Activated CD8-positive, alpha-beta memory T cell treated with anti-CD3 and anti-CD28 coated beads, Interleukin-2, amount 50 U/mL, for 4 hours (primary cell): ENCODE measurements at regions not wholly inside any gene's neighbourhood (a gene's known extent, or its start where the extent isn't known, plus 50 kb on each side); places are given as distances from the start of the nearest gene placed in this dataset.

Source experiments
- DNase-seq: peaks from one replicate; pipeline ENCODE4 v3.0.0-alpha.2; 2020

DNA sequence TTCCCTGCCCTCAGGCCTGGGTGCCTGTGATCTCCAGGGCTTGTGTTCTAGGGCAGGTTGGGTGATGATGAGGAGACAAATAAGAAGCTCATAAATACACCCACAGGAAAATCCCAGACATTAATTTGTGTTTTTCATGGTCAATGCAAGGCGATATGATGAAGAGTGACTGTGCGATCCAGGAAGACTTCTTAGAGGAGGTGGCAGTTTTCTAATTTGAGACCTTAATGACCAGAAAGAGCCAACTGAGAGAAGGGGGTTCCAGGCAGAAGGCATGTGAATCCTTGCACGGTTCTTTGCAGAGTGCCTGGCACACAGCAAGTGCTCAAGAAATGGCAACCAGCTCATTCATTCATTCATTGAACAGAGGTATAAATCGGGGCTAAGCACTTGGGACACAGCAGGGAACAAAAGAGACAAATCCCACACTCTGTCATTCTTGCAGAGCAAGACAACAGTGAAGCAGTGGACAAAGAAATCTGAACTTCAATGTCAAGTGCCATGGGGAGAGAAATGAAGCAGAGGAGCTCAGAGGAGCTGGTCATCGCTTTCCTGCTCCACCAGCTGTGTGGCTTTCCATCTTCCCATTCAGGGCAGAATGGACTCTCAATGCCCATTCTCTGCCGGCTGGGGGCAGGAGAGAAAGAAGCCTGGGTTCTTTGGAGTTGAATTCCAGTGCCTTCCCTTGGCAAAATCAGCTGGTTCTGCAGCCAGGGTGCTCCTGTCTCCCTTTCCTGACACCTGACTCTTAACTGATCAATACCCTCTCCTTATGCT, 128.3 kb downstream of the AACS start:
- no peak for DNase-seq

DNA sequence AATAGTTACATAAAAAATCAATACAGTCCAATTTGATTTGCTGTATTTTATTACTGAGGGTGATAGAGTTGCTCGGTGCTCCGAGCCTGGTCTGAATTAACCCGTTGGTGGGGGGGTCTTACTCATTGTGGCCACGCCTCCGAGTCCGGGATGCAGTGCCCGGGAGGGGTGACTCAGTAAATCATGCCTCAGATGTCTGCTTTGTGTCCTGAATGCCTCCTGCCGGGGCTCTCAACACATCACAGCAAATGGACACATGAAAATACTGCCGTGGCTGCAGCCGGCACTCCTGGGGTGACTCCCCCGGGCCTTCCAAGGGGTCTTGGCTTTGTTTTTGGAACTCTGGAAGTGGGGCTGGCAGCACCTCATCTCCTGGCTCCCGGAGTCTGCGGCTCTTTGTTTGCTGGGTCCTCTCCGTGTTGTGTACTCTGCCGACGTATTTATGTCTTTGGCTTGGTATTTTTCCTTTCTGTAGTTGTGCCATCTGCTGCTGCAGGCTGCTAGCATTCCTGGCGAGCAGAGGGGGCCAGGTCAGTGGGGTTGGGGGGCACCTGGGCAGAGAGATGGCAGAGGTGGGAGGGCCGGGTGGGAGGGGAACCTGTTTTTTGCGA, 129.0 kb downstream of the AACS start:
- DNase-seq, result no peak

DNA sequence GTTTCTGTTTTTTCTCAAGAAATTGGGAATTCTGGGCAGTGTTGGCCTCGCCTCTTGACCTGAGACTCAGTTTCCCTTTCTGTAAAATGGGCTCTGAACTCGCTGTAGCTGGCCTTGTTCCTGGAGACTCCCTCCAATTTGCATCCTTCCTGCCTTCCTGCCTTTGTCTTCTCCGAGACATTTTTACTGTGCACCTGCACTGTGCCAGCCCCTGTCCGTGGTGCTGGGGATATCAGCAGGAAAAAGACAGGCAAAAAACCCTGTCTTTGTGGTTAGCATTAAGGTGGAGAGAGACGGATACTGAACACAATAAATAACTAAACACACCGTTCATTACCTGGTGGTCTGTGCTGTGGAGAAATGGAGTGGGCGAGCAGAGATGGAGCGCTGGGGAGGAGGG, 129.8 kb downstream of the AACS start:
- no peak for DNase-seq

DNA sequence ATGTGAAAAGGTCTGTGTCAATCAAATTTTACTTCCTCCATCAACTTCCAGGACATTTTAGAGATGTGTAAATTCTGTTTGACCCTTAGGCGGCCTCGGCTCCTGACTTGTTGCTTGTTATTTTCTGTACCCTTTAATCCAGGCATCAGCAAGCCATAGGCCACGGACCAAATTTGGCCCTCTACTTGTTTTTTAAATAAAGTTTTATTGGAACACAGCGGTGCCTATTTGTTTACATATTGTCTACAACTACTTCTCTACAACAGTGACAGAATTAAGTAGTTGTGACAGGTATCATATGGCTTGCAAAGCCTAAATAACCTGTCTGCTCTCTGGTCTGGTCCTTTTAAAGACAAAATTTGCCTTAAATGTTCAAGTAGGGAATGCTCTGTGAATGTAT, 132.1 kb downstream of the AACS start:
- no peak for DNase-seq

DNA sequence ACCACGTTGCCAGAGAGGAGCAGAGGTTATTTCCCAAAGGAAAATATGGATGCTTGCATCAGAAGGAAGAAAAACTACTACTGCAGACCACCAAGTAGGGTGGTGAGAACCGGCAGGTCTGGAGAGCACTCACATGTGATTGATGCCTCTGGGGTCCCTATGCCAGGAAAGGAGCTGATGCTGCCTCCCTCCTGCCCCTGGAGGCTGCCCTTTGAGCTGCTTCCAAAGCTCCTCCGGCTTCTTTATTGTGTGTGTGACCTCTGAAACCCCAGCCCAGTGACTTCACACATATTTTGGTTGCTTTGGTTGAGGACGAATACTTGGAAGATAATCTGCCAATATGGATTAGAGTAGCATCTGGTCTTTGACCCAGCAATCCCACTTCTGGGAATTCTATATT, 133.4 kb downstream of the AACS start:
- no peak for DNase-seq

DNA sequence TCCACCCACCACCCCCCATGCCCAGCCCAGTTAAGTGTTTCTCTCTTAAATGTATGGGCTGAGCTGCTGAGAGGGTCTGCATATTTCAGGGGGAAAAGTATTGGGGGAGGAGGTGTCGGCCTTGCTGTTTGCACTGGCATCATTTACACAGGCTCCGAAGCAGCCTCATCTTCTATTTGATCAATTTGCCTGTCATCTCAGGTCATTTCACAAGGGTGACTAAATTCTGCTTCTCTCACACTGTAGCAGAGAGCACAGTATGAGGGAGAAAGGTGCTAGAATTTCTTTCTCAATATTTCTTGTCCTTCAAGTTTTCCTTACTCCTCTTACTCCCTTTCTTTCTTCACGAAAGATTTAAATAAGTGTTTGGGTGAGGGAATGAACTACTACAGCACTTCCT, 135.9 kb downstream of the AACS start:
- DNase-seq, result no peak

DNA sequence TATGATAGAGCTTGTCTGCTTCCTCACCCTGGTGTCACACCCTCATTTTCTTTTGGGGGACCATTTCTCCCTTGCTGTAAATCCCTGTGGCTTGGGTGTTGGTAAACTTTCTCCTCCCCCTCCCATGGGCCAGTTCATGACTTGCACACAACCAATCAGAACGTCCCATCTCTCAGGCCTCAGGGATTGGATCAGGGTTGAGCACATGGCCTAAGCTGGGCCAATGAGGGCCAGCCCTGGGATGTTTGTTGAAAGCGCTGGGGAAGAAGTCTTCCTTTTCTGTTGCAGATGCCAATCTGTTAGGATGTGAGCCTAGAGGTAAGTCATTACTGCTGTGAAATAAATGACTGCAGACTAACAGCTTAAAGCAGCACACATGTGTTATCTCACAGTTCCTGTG, 136.7 kb downstream of the AACS start:
- no peak for DNase-seq

DNA sequence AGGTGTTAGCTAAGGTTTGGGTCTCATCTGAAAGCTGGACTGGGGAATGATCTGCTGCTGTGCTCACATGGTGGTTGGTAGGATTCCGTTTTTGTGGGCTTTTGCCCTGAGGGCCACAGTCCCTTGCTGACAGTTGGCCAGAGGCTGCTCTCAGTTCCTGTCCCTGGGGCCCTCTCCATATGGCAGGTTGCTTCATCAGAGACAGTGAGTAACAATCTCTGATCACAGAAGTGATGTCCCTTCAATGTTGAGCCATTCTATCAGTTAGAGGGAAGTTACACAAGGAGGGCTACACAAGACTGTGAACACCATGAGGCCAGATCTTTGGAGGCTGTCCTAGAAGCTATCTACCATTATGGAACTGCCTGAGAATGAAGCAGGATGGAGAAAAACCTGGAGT, 137.2 kb downstream of the AACS start:
- DNase-seq, result no peak

DNA sequence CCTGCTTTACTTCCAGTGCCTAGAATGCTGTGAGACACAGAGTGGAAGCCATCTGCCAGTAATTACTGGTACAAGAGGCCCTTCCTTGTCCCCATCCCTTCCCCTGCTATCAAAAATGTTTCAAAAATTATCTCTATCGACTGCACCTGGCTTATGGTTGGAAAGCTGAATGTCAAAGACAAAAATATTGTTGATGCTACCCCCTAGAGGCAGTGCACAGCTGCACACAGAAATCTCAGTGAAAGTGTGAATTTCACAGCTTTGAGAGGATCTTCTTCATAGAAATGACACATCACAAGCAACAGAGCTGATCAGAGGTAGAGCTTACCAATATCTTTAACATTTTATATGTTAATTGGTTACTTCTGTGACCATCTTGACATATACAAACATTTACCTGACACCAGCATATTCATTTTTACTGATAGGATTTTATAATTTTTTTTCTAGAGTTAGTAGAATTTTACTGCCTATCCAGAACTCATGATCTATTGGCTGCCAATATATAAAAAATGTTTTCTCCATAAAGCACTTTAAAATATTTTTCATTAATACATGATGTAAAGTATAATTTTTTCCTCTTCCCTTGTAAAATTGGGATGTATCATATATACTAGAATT, 138.0 kb downstream of the AACS start:
- no peak for DNase-seq

DNA sequence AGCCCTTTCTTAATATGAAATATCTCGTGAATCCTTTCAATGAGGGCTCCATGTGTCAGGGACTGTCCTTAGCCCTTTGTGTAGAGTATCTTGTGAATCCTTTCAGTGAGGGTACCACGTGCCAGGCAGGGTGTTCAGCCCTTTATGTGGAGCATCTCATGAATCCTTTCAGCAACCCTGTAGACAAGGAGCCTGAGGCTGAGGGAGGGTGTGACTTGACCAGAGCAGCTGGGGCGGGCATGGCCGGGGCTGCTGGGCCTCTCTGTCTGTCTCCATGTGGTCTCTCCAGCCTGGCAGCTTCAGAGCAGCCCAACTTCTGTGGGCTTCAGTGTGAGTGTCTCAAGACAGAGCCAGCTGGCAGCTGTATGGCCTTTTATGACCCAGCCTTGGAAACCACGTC, 140.2 kb downstream of the AACS start:
- DNase-seq, result no peak

DNA sequence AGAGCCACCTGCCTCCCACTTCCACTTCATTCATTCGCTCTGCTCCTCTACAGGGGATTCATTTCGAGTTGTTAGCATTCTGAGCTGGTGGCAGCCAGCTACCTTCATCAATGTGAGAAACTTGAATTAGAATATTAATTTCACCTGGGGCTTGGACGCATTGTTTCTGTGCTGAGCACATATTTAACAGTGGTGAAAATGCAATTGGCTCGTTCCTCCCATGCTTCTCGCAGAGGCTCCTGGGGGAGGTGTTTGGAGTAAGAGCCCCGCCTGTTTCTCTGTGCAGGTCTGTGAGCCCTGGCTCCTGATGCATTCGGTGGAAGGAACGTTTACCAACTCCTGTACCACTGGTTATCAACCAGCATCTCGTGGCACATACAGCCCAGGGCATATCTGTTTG, 141.5 kb downstream of the AACS start:
- DNase-seq, result no peak

DNA sequence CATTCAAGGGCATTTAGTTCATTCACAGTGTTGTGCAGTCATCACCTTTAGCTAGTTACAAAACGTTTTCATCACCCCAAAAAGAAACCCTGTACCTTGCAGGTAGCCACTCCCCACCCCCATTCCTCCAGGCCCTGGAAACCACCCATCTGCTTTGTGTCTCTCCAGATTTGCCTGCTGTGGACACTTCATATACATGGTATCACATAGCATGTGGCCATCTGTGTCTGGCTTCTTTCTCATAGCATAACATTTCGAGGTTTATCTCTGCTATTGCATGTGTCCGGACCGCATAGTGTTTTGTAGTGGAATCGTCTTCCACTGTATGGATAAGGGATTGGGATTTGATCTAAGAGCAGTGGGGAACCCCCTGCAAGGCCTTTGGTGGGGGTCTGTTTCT, 143.1 kb downstream of the AACS start:
- DNase-seq, result no peak

DNA sequence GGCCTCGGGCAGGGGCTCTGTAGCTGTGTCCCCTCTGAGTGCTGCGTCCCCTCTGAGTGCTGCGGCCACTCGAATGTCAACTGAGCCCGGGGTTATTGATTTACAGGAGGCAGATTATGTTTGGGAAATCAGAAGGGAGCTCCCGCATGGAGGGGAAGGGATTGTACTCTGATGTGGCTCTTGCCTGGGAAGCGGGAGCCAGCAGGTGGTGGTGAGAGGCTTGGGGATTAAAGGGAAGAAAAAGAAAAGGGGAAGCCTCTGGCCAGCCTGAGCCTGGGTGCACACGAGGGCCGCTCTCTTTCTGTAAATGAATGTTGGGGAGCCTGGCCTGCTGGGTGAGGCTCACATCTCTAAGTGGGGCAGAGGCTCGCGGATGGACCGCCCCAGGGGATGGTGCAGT, 143.7 kb downstream of the AACS start:
- no peak for DNase-seq

DNA sequence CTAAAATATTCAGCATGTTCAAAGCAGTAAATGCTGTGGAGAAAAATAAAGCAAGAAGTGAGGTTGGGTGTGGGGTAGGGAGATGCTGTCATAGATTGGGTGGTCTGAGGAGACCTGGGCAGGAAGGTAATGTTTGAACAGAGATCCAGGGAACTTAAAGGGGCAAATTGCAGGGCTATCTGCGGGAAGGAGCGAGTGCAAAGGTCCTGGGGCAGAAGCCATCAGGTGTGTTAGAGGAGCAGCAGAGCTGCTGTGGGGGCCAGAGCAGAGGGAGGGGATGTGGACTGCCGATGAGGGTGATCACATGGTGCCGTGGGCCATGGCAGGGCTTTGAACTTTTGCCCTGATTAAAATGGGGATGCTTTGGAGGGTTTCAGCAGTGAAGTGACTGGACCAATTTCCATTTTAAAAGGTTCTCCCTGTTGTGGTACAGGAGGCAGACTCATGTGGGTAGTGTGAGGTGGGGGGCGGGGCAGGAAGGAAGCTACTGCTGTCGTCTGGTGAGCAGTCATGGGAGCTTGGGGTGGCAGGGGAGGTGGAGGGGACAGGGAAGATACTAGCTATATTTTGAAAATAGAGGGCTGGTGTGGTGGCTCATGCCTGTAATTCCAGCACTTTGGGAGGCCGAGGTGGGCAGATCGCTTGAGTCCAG, 145.0 kb downstream of the AACS start:
- DNase-seq, result no peak

DNA sequence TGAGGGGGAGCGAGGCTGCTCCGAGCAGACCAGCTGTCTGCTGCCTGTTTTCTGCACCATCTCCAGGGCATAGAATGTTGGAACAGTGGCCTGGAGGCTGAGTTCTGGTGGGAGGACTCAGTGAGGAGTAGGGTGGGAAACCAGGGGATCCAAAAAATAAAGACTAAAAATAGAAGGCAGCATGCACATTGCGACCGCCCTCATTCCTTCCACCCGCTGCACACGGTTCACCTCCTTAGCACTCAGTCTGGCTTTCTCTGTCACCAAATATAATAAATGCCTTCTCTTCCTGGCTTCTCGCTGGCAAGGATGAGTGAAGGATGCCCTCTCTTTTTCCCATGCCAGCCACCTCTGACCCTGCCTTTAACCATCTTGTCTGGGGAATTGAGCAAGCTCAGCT, 146.2 kb downstream of the AACS start:
- no peak for DNase-seq

DNA sequence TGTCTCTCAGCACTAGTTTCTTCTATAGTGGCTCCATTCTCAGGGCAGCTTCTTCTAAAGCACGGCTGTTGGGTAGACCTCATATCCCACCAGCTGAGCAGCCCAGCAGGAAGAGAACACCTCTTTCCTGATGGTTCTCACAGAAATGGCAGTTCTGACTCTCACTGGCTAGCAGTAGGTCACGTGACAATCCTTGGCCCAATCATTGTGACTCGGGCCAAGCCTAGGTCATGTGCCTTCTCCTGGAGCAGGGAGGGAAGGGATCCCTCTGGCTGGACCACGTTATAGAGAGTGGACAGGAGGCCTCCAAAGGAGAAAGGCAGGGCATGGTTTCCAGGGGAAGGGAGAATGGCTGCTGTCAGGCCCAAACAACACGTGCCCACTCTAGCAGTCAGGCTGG, 149.1 kb downstream of the AACS start:
- no peak for DNase-seq

DNA sequence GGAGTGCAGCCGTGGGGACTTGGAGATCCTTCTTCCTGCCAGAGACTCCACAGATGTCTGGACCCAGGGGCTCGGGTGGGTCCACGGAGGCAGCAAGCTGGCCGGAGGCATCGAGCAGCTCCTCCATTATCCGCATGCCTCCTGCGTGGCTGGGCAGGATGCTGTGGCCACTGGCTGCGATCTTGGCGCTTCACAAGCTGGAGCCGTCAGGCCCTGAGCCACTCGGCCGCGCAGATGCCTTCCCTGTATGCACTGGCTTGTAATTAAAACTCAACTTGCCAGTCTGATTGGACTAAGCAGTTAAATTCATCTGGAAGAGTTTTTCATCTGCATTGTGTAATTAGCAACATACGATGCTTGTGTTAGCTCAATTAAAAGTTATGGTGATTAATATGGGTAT, 151.5 kb downstream of the AACS start:
- no peak for DNase-seq

DNA sequence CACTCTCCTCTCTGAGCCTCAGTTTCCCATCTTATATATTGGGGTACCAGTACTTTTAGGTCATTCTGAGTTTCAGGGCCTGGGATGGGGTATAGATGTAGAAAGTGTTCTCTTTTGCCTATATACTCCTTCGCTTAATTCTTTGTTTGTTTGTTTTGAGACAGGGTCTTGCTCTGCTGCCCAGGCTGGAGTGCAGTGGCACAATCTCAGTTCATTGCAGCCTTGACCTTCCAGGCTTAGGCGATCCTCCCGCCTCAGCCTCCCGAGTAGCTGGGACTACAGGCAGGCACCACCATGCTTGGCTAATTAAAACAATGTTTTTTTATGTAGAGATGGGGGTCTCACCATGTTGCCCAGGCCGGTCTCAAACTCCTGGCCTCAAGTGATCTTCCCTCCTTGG, 152.1 kb downstream of the AACS start:
- DNase-seq, result no peak

DNA sequence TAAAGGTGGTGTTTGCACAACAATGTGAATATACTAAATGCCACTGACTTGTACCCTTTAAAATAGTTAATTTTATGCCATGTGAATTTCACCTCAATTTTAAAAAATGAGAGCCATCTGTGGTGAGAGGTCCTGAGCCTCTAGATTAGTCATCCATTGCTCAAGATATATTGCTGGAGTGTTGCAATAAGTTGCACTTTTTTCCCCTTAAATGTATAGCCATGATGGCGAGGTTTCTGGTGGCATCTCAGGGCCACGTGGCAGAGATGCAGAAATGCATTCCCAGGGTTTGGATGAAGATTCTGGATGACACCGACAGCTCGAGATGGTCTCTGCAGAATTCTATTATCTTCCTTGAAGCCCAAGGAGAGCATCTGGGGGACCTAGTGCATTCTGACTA, 153.7 kb downstream of the AACS start:
- no peak for DNase-seq

DNA sequence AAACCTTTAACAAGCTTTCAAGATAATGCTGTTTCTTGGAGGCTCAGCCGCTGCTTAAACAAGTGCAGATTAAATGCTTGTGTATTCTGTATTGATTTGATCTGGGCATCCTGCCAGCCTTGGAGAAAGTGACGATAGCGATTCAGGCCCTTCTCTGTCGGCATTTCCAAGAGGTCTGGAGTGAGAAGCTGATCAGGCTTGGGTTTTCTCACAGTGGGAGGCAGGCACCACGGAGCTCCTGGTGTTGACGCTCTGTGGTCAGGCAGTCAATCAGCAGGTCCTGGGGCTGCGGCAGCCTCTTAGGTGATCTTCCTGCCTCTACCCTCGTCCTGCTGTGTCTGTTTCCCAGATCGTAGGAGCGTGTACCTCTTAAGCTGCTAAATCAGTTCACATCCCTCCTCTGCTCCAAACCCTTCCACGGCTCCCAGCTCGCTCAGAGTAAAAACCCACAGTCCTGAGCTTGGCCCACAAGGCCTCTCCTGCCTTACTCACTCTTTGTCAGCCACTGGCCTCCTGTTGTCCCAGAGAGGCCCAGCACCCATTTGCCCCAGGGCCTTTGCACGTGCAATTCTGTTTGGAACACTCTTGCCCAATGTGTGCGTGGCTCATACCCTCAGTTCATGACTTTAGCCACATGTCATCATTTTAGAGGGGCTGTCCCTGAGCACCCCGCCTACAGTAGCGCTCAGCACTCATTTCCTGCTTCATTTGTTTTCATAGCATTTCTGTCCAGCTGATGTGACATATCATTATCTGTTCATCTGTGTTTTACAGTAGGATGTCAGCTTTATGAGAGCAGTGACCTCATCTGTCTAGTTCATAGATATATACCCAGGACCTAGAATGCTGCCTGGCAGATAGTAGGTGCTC, 155.4 kb downstream of the AACS start:
- no peak for DNase-seq

DNA sequence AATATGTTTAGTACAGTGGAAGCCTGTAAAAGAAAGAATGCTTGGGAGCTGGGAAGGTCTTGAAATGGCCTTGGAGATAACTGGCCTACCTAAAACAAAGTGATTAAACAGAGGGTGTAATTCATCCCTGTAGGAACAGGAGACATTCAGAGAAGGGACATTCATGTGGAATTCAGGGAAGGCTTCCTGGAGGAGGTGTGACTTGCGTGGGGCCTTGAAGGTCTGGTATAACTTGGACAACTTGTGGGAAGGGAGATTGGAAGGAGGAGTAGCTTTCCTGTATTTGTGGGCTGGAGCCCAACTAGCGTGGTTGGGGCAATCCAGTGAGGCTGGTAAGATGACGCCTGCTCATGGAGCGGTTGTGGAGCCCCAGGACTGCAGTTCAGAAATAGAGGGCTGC, 156.4 kb downstream of the AACS start:
- no peak for DNase-seq

DNA sequence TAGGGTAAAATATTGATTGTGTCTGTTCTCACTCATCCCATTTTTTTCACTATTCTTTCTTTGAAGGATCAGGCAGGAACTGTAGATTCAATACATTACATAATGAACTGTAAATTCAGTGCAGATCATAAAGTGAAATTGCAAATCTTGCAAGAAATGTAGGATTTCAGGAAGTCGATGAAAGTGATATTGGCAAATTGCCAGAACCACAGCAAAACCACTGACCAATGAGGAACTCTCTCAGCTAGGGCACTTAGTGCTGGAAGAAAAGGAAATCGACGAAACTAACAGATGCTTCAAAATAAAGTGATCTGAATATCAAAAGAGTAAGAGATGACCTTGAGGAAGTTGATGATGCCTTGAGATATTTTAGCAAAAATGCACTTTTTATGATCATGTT, 157.6 kb downstream of the AACS start:
- no peak for DNase-seq

DNA sequence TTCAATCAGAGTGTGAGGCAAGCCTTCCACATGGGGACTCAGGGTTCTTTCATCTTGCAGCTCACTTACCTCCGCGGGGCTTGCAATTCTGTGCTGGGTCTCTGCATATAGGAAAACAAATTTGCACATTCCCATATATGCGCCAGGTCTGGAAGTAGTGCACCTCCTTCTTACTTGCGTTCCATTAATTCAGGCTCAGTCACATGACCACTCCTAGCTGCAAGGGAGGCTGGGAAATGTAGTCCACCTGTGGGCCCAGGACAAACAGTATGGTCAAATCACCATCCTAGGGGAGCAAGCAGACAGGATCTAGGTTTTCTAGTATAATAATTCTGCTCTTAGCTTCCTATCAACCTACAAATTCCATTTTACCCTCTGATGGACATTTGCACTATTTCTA, 160.4 kb downstream of the AACS start:
- no peak for DNase-seq
